HG02798 (cell line): ENCODE measurements at regions not wholly inside any gene's neighbourhood (a gene's known extent, or its start where the extent isn't known, plus 50 kb on each side); places are given as distances from the start of the nearest gene placed in this dataset.
"Not testable (repeated sequence)": the region's sequence is repeated elsewhere in the genome, so short reads cannot be mapped to it uniquely, and the experiment has no call there.

ENCODE experiments used
- ATAC-seq: cut with Tn5 transposase; IDR thresholded peaks from one replicate; pipeline ENCODE4 v1.9.1; 2021; ENCODE audit warnings: mild to moderate bottlenecking; ENCODE audit not compliant: unreplicated experiment, poor library complexity

GRCh38 chr1:68826836-68827235 lies 330.0 kb upstream of the DEPDC1 start:
- no peak for ATAC-seq

GRCh38 chr1:68827261-68827660 lies 330.4 kb upstream of the DEPDC1 start:
- no peak for ATAC-seq

- ATAC-seq, result no peak
Measured at GRCh38 chr1:68828013-68828412, 331.1 kb upstream of the DEPDC1 start.

GRCh38 chr1:68831281-68831680 lies 334.4 kb upstream of the DEPDC1 start:
- ATAC-seq, result no peak

GRCh38 chr1:68848017-68848416 lies 351.1 kb upstream of the DEPDC1 start:
- ATAC-seq, result no peak

- ATAC-seq, result no peak
Measured at GRCh38 chr1:68868606-68869005, 371.7 kb upstream of the DEPDC1 start.

GRCh38 chr1:68873144-68873543 lies 376.3 kb upstream of the DEPDC1 start:
- ATAC-seq, result no peak

- ATAC-seq, result not testable (repeated sequence)
Measured at GRCh38 chr1:68881330-68882194, 384.7 kb upstream of the DEPDC1 start.

GRCh38 chr1:68889471-68889870 lies 392.6 kb upstream of the DEPDC1 start:
- no peak for ATAC-seq

- no peak for ATAC-seq
Measured at GRCh38 chr1:68890736-68891135, 393.9 kb upstream of the DEPDC1 start.

GRCh38 chr1:68904477-68904876 lies 407.6 kb upstream of the DEPDC1 start:
- ATAC-seq, result no peak

- no peak for ATAC-seq
Measured at GRCh38 chr1:68906431-68906830, 409.5 kb upstream of the DEPDC1 start.

GRCh38 chr1:68907491-68907890 lies 410.6 kb upstream of the DEPDC1 start:
- no peak for ATAC-seq

- no peak for ATAC-seq
Measured at GRCh38 chr1:68908316-68908715, 411.4 kb upstream of the DEPDC1 start.

GRCh38 chr1:68916221-68916902 lies 419.5 kb upstream of the DEPDC1 start:
- ATAC-seq, result no peak

GRCh38 chr1:68917456-68917855 lies 420.6 kb upstream of the DEPDC1 start:
- ATAC-seq, result no peak

- no peak for ATAC-seq
Measured at GRCh38 chr1:68918563-68918962, 421.7 kb upstream of the DEPDC1 start.

GRCh38 chr1:68919075-68919474 lies 422.2 kb upstream of the DEPDC1 start:
- ATAC-seq, result no peak

GRCh38 chr1:68923475-68924088 lies 426.7 kb upstream of the DEPDC1 start:
- not testable (repeated sequence) for ATAC-seq

- no peak for ATAC-seq
Measured at GRCh38 chr1:68930101-68930500, 433.2 kb upstream of the DEPDC1 start.

- no peak for ATAC-seq
Measured at GRCh38 chr1:68936530-68936929, 439.6 kb upstream of the DEPDC1 start.
